SK-N-SH (cell line): ENCODE measurements at regions not wholly inside any gene's neighbourhood (a gene's known extent, or its start where the extent isn't known, plus 50 kb on each side); places are given as distances from the start of the nearest gene placed in this dataset.

Source experiments
- CTCF ChIA-PET: fragments of 300-600, 350-600 bp; formaldehyde crosslinking; extraction: SDS; loops from one replicate; lab custom pipeline; 2021; lab: Yijun Ruan, JAX
- POLR2A ChIA-PET: fragments of 350-600 bp; sonication (Branson Sonifier 250); formaldehyde crosslinking; extraction: SDS; loops from one replicate; lab custom pipeline; 2020; ENCODE audit warnings: antibody characterized with exemption, inconsistent platforms; lab: Yijun Ruan, JAX
- DNase-seq: peaks from one replicate; pipeline ENCODE4 v3.0.0; 2012
- H2AFZ ChIP-seq: fragments of 200-600 bp; sonication (generic); 2 replicates; pipeline ENCODE4 v1.8.1; 2016; ENCODE audit warnings: antibody characterized with exemption, mild to moderate bottlenecking, low read depth
- H3F3A ChIP-seq: fragments of 200-600 bp; sonication (generic); replicated peaks from 2 replicates; pipeline ENCODE3; 2016; ENCODE audit warnings: antibody characterized with exemption, mild to moderate bottlenecking; ENCODE audit not compliant: insufficient read depth
- H3K27ac ChIP-seq, 2 experiments: fragments of 200-500 bp in 1 of 2; fragments of 200-600 bp in 1 of 2; sonication (Bioruptor generic) in 1 of 2; sonication (generic), shearing (Covaris generic) in 1 of 2; 2 replicates each; pipeline versions ENCODE4 v1.5.1 to v1.6.1; 2014 to 2016; ENCODE audit warnings: low read depth in 2 of 2, inconsistent platforms in 1 of 2, low read length in 1 of 2, mild to moderate bottlenecking in 1 of 2, mixed read lengths in 1 of 2
- H3K27me3 ChIP-seq: fragments of 200-600 bp; sonication (generic), shearing (Covaris generic); 2 replicates; pipeline ENCODE4 v1.6.1; 2016; ENCODE audit warnings: mixed run types; ENCODE audit not compliant: insufficient read depth
- H3K36me3 ChIP-seq, 2 experiments: fragments of 200-500 bp in 1 of 2; fragments of 200-600 bp in 1 of 2; sonication (Bioruptor generic) in 1 of 2; sonication (generic) in 1 of 2; replicated peaks in 1 of 2; 2 replicates each; pipeline versions ENCODE3 to v1.5.1; 2014 to 2016; ENCODE audit warnings: low read length in 1 of 2, mild to moderate bottlenecking in 1 of 2; ENCODE audit not compliant: insufficient read depth in 2 of 2, control insufficient read depth in 1 of 2
- H3K4me1 ChIP-seq, 2 experiments: fragments of 200-500 bp in 1 of 2; fragments of 200-600 bp in 1 of 2; sonication (Bioruptor generic) in 1 of 2; sonication (generic), shearing (Covaris generic) in 1 of 2; 2 replicates each; pipeline versions ENCODE4 v1.5.1 to v1.6.1; 2014 to 2016; ENCODE audit warnings: low read depth in 1 of 2, low read length in 1 of 2, mixed run types in 1 of 2; ENCODE audit not compliant: insufficient read depth in 2 of 2, control insufficient read depth in 1 of 2
- H3K4me2 ChIP-seq: fragments of 200-600 bp; sonication (generic), shearing (Covaris generic); 2 replicates; pipeline ENCODE4 v1.6.1; 2017; ENCODE audit warnings: mixed run types
- H3K4me3 ChIP-seq, 2 experiments: fragments of 200-500 bp in 1 of 2; fragments of 200-600 bp in 1 of 2; sonication (Bioruptor generic) in 1 of 2; sonication (generic), shearing (Covaris generic) in 1 of 2; 2 replicates each; pipeline versions ENCODE4 v1.5.1 to v1.8.1; 2014 to 2016; ENCODE audit warnings: low read depth in 2 of 2, inconsistent platforms in 1 of 2, low read length in 1 of 2, mild to moderate bottlenecking in 1 of 2, mixed read lengths in 1 of 2, moderate library complexity in 1 of 2
- H3K79me2 ChIP-seq: fragments of 200-600 bp; sonication (generic); 2 replicates; pipeline ENCODE4 v1.8.1; 2017; ENCODE audit warnings: mild to moderate bottlenecking; ENCODE audit not compliant: insufficient read depth
- H3K9ac ChIP-seq: fragments of 200-600 bp; sonication (generic); 2 replicates; pipeline ENCODE4 v1.6.1; 2017; ENCODE audit warnings: mixed run types
- H3K9me2 ChIP-seq: fragments of 200-600 bp; sonication (generic); 2 replicates; pipeline ENCODE4 v1.6.1; 2017; ENCODE audit warnings: mixed run types
- H3K9me3 ChIP-seq: fragments of 200-600 bp; sonication (generic); 2 replicates; pipeline ENCODE4 v1.6.1; 2017; ENCODE audit warnings: mixed run types, mild to moderate bottlenecking, moderate library complexity
- H4K20me1 ChIP-seq: fragments of 200-600 bp; sonication (generic); 2 replicates; pipeline ENCODE4 v1.6.1; 2017; ENCODE audit warnings: mild to moderate bottlenecking, mixed run types; ENCODE audit not compliant: insufficient read depth
- ELF1 ChIP-seq: IDR thresholded peaks from 2 replicates; pipeline ENCODE4 v1.4.0; 2012
- EP300 ChIP-seq, 2 experiments: IDR thresholded peaks; 2 replicates each; pipeline versions ENCODE4 v1.4.0 to v1.6.1; 2012; ENCODE audit warnings: borderline replicate concordance in 1 of 2, low read depth in 1 of 2, low read length in 1 of 2
- EZH2phosphoT487 ChIP-seq: fragments of 200-600 bp; sonication (generic); IDR thresholded peaks from 2 replicates; pipeline ENCODE4 v1.6.1; 2017; ENCODE audit warnings: low read depth, mixed run types, mild to moderate bottlenecking, antibody characterized with exemption, moderate library complexity, borderline replicate concordance
- FOSL2 ChIP-seq: IDR thresholded peaks from 2 replicates; pipeline ENCODE4 v1.4.0; 2012; ENCODE audit warnings: low read depth, mild to moderate bottlenecking, moderate library complexity, borderline replicate concordance
- FOXM1 ChIP-seq: IDR thresholded peaks from 2 replicates; pipeline ENCODE4 v1.4.0; 2012; ENCODE audit warnings: low read depth, mild to moderate bottlenecking
- GABPA ChIP-seq: IDR thresholded peaks from 2 replicates; pipeline ENCODE4 v1.4.0; 2012; ENCODE audit warnings: low read depth, mild to moderate bottlenecking
- JUND ChIP-seq: IDR thresholded peaks from 2 replicates; pipeline ENCODE4 v1.4.0; 2012
- MXI1 ChIP-seq: IDR thresholded peaks from 2 replicates; pipeline ENCODE4 v1.6.1; 2012; ENCODE audit warnings: mild to moderate bottlenecking, low read depth, low read length, improper control_type of control experiment
- POLR2AphosphoS5 ChIP-seq: IDR thresholded peaks from 2 replicates; pipeline ENCODE4 v1.6.1; 2012; ENCODE audit warnings: low read depth, low read length
- RXRA ChIP-seq: IDR thresholded peaks from 2 replicates; pipeline ENCODE4 v1.4.0; 2012; ENCODE audit warnings: low read depth, mild to moderate bottlenecking, borderline replicate concordance
- SIN3A ChIP-seq: IDR thresholded peaks from 2 replicates; pipeline ENCODE4 v1.6.1; 2012; ENCODE audit warnings: low read depth, mild to moderate bottlenecking, low read length, moderate library complexity, borderline replicate concordance
- SMC3 ChIP-seq: IDR thresholded peaks from 2 replicates; pipeline ENCODE4 v1.6.1; 2012; ENCODE audit warnings: low read depth, low read length, improper control_type of control experiment
- TAF1 ChIP-seq: IDR thresholded peaks from 2 replicates; pipeline ENCODE4 v1.6.1; 2012; ENCODE audit warnings: low read depth, mild to moderate bottlenecking, low read length, moderate library complexity, borderline replicate concordance
- TCF12 ChIP-seq: IDR thresholded peaks from 2 replicates; pipeline ENCODE4 v1.4.0; 2012
- TEAD4 ChIP-seq: IDR thresholded peaks from 2 replicates; pipeline ENCODE4 v1.4.0; 2012; ENCODE audit warnings: mild to moderate bottlenecking, borderline replicate concordance; ENCODE audit not compliant: insufficient read depth
- WGBS: methylation state at CpG from one replicate; pipeline ENCODE4 v1.1.6; 2017; ENCODE audit warnings: low lambda C conversion rate; 5-methylcytosine and 5-hydroxymethylcytosine counted together
- TF ChIP-seq, protein P1 (sequence below): IDR thresholded peaks from 2 replicates; pipeline ENCODE4 v1.4.0; 2012; ENCODE audit warnings: low read depth, borderline replicate concordance
- TF ChIP-seq, protein P2 (sequence below): IDR thresholded peaks from 2 replicates; pipeline ENCODE4; 2012
- TF ChIP-seq, protein P3 (sequence below): IDR thresholded peaks from 2 replicates; pipeline ENCODE4 v1.4.0; 2012; ENCODE audit warnings: low read depth, borderline replicate concordance
- TF ChIP-seq, protein P4 (sequence below): fragments of 150-350 bp; IDR thresholded peaks from 2 replicates; pipeline ENCODE4 v1.6.1; 2017; ENCODE audit warnings: antibody characterized with exemption, low read length, low read depth, borderline replicate concordance

DNA sequence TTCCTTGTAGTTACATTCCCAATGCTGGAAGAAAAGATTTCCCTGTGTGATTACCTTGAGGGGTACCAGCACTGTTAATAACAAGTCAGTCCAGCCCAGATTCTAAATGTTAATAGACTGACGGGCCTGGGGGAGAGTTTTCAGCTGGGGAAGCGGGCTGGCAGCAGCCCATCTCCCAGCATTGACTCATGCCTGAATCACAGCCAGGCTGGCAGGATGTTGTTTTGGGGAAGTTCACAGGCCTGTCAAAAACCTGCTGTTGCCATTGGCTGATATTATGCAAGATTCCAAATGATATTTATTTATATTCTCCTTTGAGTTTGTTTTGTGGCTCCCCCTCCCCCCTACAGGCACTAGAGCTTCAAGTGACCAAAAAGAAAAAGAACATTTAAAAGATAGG is 213.9 kb upstream of the CNR1 start (continued):
- TF ChIP-seq, protein P1, sequence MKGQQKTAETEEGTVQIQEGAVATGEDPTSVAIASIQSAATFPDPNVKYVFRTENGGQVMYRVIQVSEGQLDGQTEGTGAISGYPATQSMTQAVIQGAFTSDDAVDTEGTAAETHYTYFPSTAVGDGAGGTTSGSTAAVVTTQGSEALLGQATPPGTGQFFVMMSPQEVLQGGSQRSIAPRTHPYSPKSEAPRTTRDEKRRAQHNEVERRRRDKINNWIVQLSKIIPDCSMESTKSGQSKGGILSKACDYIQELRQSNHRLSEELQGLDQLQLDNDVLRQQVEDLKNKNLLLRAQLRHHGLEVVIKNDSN, result no peak
- TF ChIP-seq GABPA, result peak; percentile 28; the same call in 1 of the 2 replicates
- TF ChIP-seq JUND, result peak; percentile 86
- peak; percentile 70; the same call in 1 of the 2 replicates for TF ChIP-seq SIN3A
- peak in 1 of 2 experiments; percentile 82; a peak in 2 of 4 replicates for TF ChIP-seq EP300 (IDR thresholded peaks at IDR 0.05; ENCODE audit: borderline replicate concordance in 1 of 2, low read depth in 1 of 2, low read length in 1 of 2)
- TF ChIP-seq TAF1, result no peak
- TF ChIP-seq, protein P2, sequence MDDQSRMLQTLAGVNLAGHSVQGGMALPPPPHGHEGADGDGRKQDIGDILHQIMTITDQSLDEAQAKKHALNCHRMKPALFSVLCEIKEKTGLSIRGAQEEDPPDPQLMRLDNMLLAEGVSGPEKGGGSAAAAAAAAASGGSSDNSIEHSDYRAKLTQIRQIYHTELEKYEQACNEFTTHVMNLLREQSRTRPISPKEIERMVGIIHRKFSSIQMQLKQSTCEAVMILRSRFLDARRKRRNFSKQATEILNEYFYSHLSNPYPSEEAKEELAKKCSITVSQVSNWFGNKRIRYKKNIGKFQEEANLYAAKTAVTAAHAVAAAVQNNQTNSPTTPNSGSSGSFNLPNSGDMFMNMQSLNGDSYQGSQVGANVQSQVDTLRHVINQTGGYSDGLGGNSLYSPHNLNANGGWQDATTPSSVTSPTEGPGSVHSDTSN, result peak; percentile 83
- peak; percentile 65 for TF ChIP-seq TEAD4
- TF ChIP-seq, all 33 proteins: peak for 13

DNA sequence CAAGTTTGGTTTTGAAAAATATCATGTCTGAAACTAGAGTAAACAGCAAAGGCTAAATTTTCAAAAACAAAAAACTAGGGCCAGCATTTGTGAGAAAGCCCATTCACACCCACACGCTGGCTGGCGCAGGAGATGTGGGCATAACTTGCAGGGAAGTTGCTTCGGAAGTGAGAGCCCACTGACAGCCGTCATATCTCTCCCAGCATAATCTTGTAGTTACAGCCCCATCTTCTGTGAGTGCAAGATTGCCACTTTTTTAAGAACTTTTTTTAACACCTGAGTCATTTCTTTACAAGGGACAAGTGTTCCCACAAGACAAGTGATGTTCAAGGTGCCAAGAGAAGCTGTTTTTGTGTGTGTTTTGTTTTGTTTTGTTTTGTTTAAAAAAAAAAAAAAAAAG is 212.5 kb upstream of the CNR1 start:
- TF ChIP-seq TCF12 (no peak), EZH2phosphoT487 (no peak), RXRA (no peak), ELF1 (no peak), TEAD4 (no peak), SIN3A (no peak), POLR2AphosphoS5 (no peak), SMC3 (no peak), FOXM1 (no peak), FOSL2 (no peak), MXI1 (no peak)
- TF ChIP-seq, protein P3, sequence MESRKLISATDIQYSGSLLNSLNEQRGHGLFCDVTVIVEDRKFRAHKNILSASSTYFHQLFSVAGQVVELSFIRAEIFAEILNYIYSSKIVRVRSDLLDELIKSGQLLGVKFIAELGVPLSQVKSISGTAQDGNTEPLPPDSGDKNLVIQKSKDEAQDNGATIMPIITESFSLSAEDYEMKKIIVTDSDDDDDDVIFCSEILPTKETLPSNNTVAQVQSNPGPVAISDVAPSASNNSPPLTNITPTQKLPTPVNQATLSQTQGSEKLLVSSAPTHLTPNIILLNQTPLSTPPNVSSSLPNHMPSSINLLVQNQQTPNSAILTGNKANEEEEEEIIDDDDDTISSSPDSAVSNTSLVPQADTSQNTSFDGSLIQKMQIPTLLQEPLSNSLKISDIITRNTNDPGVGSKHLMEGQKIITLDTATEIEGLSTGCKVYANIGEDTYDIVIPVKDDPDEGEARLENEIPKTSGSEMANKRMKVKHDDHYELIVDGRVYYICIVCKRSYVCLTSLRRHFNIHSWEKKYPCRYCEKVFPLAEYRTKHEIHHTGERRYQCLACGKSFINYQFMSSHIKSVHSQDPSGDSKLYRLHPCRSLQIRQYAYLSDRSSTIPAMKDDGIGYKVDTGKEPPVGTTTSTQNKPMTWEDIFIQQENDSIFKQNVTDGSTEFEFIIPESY, result no peak
- TF ChIP-seq, protein P4, sequence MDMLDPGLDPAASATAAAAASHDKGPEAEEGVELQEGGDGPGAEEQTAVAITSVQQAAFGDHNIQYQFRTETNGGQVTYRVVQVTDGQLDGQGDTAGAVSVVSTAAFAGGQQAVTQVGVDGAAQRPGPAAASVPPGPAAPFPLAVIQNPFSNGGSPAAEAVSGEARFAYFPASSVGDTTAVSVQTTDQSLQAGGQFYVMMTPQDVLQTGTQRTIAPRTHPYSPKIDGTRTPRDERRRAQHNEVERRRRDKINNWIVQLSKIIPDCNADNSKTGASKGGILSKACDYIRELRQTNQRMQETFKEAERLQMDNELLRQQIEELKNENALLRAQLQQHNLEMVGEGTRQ, result no peak
- H3K4me2 ChIP-seq, result no peak overlapping the region
- H3K9me2 ChIP-seq, result no peaks in the 10 kb centered on the region
- H3K36me3 ChIP-seq, result no peaks in the 10 kb centered on the region
- H3K4me1 ChIP-seq, result peaks cover 2 to 31% of the 10 kb centered on the region in 2 experiments
- H3K9ac ChIP-seq, result no peak overlapping the region
- no peaks in the 10 kb centered on the region for H4K20me1 ChIP-seq
- peaks cover 14% of the 10 kb centered on the region for H3F3A ChIP-seq
- POLR2A ChIA-PET, result no interaction called here
- 95% methylated on average over 4 of the region's 4 CpGs for WGBS
- no peaks in the 10 kb centered on the region for H3K9me3 ChIP-seq
- no peak overlapping the region for H3K27ac ChIP-seq
- DNase-seq, result no peak
- no peaks in the 10 kb centered on the region for H3K27me3 ChIP-seq
- no peak overlapping the region for H3K4me3 ChIP-seq
- CTCF ChIA-PET, result no interaction called here
- no peak overlapping the region for H2AFZ ChIP-seq
- H3K79me2 ChIP-seq, result no peaks in the 10 kb centered on the region
